Adrenal gland (tissue), 5 donors: ENCODE measurements at regions not wholly inside any gene's neighbourhood (a gene's known extent, or its start where the extent isn't known, plus 50 kb on each side); places are given as distances from the start of the nearest gene placed in this dataset.

ENCODE experiments used
- CTCF ChIP-seq, 6 experiments: fragments of 450-650 bp in 4 of 6; fragments of 200-600 bp in 2 of 6; sonication (generic) in 1 of 6; IDR thresholded peaks; 1 replicate in 5 of 6; 2 replicates in 1 of 6; pipeline versions ENCODE4 v1.5.1 to v1.8.0; 2016 to 2021; ENCODE audit warnings: antibody characterized with exemption in 6 of 6, mild to moderate bottlenecking in 2 of 6, moderate library complexity in 1 of 6
- POLR2A ChIP-seq, 2 donors: fragments of 450-650 bp; IDR thresholded peaks; one replicate each; pipeline ENCODE4 v1.6.1; 2017; ENCODE audit warnings: antibody characterized with exemption in 2 of 2, mild to moderate bottlenecking in 2 of 2, moderate library complexity in 1 of 2
- donor health status: DM: no; HTN: no; CAD: no.

- TF ChIP-seq CTCF (IDR thresholded peaks at IDR 0.05) (no peak), POLR2A (IDR thresholded peaks at IDR 0.05) (no peak)
Observed at GRCh38 chr10:83654689-83655088, 484.6 kb upstream of the GHITM start.
